Hepatocyte (in vitro differentiated cells): ENCODE measurements at regions not wholly inside any gene's neighbourhood (a gene's known extent, or its start where the extent isn't known, plus 50 kb on each side); places are given as distances from the start of the nearest gene placed in this dataset.

Source experiments
- DNase-seq: peaks from one replicate; pipeline ENCODE4 v3.0.0-alpha.2; 2016; ENCODE audit warnings: low spot score
- H2AFZ ChIP-seq: fragments of 200-600 bp; sonication (generic); 2 replicates; pipeline ENCODE4 v1.6.0; 2016; ENCODE audit warnings: antibody characterized with exemption, mild to moderate bottlenecking
- H3K27ac ChIP-seq: fragments of 200-600 bp; sonication (generic); 2 replicates; pipeline ENCODE4 v1.5.1; 2016; ENCODE audit warnings: mild to moderate bottlenecking
- H3K27me3 ChIP-seq: fragments of 200-600 bp; sonication (generic); 2 replicates; pipeline ENCODE4 v1.6.1; 2016
- H3K36me3 ChIP-seq: fragments of 200-600 bp; sonication (generic); replicated peaks from 2 replicates; pipeline ENCODE4 v1.5.1; 2016; ENCODE audit warnings: low read depth; ENCODE audit not compliant: insufficient read depth
- H3K4me1 ChIP-seq: fragments of 200-600 bp; sonication (generic); 2 replicates; pipeline ENCODE4 v1.5.1; 2016; ENCODE audit warnings: mild to moderate bottlenecking, moderate library complexity; ENCODE audit not compliant: insufficient read depth
- H3K4me2 ChIP-seq: fragments of 200-600 bp; sonication (generic); 2 replicates; pipeline ENCODE4 v1.6.0; 2016
- H3K4me3 ChIP-seq: fragments of 200-600 bp; sonication (generic); 2 replicates; pipeline ENCODE4 v1.5.1; 2016; ENCODE audit warnings: mild to moderate bottlenecking
- H3K79me2 ChIP-seq: fragments of 200-600 bp; sonication (generic); 2 replicates; pipeline ENCODE4 v1.6.0; 2017; ENCODE audit warnings: mild to moderate bottlenecking
- H3K9me2 ChIP-seq: fragments of 200-600 bp; sonication (generic); replicated peaks from 2 replicates; pipeline ENCODE4 v1.6.0; 2017; ENCODE audit warnings: mild to moderate bottlenecking; ENCODE audit not compliant: insufficient read depth
- H3K9me3 ChIP-seq: fragments of 200-600 bp; sonication (generic); 2 replicates; pipeline ENCODE4 v1.5.1; 2016; ENCODE audit warnings: low read depth, mild to moderate bottlenecking
- H4K20me1 ChIP-seq: fragments of 200-600 bp; sonication (generic); 2 replicates; pipeline ENCODE4 v1.6.0; 2016; ENCODE audit warnings: mild to moderate bottlenecking; ENCODE audit not compliant: insufficient read depth, poor library complexity, severe bottlenecking
- CTCF ChIP-seq: fragments of 200-600 bp; sonication (generic); IDR thresholded peaks from 2 replicates; pipeline ENCODE4 v1.5.1; 2016; ENCODE audit warnings: antibody characterized with exemption, mild to moderate bottlenecking; ENCODE audit not compliant: poor library complexity
- EZH2 ChIP-seq: fragments of 200-600 bp; sonication (generic); IDR thresholded peaks from 2 replicates; pipeline ENCODE4 v1.6.1; 2016; ENCODE audit warnings: antibody characterized with exemption, mild to moderate bottlenecking, borderline replicate concordance
- EZH2phosphoT487 ChIP-seq: fragments of 200-600 bp; sonication (generic); IDR thresholded peaks from one replicate; pipeline ENCODE4 v1.6.1; 2018; ENCODE audit warnings: antibody characterized with exemption, mild to moderate bottlenecking, low read depth, moderate library complexity; ENCODE audit not compliant: unreplicated experiment, severe bottlenecking
- WGBS: methylation state at CpG from one replicate; pipeline ENCODE4 v1.1.6; 2016; ENCODE audit warnings: low lambda C conversion rate; ENCODE audit errors: missing lambda C conversion rate; 5-methylcytosine and 5-hydroxymethylcytosine counted together

DNA sequence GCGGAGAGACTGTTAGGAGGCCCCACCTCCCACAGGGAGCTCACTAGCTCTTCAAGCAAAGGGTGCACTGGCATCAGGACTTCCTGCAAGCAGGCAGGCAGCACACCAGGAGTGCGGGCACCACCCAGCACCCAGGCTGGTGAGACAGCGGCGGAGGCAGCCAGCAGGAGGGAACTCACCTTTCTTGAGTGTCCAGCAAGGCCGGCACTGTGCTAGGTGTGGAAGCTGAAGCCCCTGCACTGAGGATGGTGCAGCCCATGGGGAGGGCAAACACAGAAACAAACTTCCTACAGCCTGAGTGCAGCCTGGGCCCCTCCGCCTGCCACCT, 100.7 kb upstream of the ID2 start:
- Histone ChIP-seq H4K20me1 (no peaks in the 10 kb centered on the region), H3K4me1 (peaks cover 11% of the 10 kb centered on the region), H3K9me2 (no peaks in the 10 kb centered on the region), H3K27me3 (no peaks in the 10 kb centered on the region), H3K9me3 (no peaks in the 10 kb centered on the region), H3K36me3 (no peaks in the 10 kb centered on the region), H3K79me2 (peaks cover 2% of the 10 kb centered on the region), H2AFZ (no peak overlapping the region), H3K4me3 (no peak overlapping the region), H3K4me2 (no peak overlapping the region), H3K27ac (no peak overlapping the region)
- TF ChIP-seq EZH2phosphoT487: no peak
- TF ChIP-seq CTCF: no peak
- no peak for TF ChIP-seq EZH2
- WGBS: 88% methylated on average over 6 of the region's 6 CpGs
- DNase-seq: no peak

- 83% methylated on average over 6 of the region's 6 CpGs for WGBS
- H3K4me2 ChIP-seq: no peak overlapping the region
These were observed 100.2 kb upstream of the ID2 start for GRCh38 chr2:8581601-8582041.

GRCh38 chr2:8582191-8582590, 99.7 kb upstream of the ID2 start:
- H3K79me2 ChIP-seq: peaks cover 2% of the 10 kb centered on the region
- H3K4me2 ChIP-seq: no peak overlapping the region
- peaks cover 11% of the 10 kb centered on the region for H3K4me1 ChIP-seq
- TF ChIP-seq EZH2phosphoT487: no peak
- no peak for TF ChIP-seq CTCF
- no peak for TF ChIP-seq EZH2
- no peaks in the 10 kb centered on the region for H4K20me1 ChIP-seq
- 88% methylated on average over 4 of the region's 4 CpGs for WGBS
- H3K36me3 ChIP-seq: no peaks in the 10 kb centered on the region
- no peak overlapping the region for H2AFZ ChIP-seq
- H3K27me3 ChIP-seq: no peaks in the 10 kb centered on the region
- no peak for DNase-seq
- H3K27ac ChIP-seq: no peak overlapping the region
- no peaks in the 10 kb centered on the region for H3K9me2 ChIP-seq
- H3K4me3 ChIP-seq: no peak overlapping the region
- H3K9me3 ChIP-seq: no peaks in the 10 kb centered on the region

More at GRCh38 chr2:8581601-8582041, 100.2 kb upstream of the ID2 start:
- Histone ChIP-seq H3K9me3 (no peaks in the 10 kb centered on the region), H4K20me1 (no peaks in the 10 kb centered on the region), H3K9me2 (no peaks in the 10 kb centered on the region), H2AFZ (no peak overlapping the region), H3K27ac (no peak overlapping the region), H3K4me1 (peaks cover 11% of the 10 kb centered on the region), H3K4me3 (no peak overlapping the region), H3K79me2 (peaks cover 2% of the 10 kb centered on the region), H3K36me3 (no peaks in the 10 kb centered on the region), H3K27me3 (no peaks in the 10 kb centered on the region)
- TF ChIP-seq CTCF (no peak), EZH2 (no peak), EZH2phosphoT487 (no peak)
- no peak for DNase-seq

- DNase-seq: no peak
- WGBS: 90% methylated on average over 16 of the region's 16 CpGs
- H3K4me2 ChIP-seq: peak overlapping the region; percentile 66
These were observed 99.0 kb upstream of the ID2 start for GRCh38 chr2:8582651-8583399.

More at GRCh38 chr2:8582651-8583399, 99.0 kb upstream of the ID2 start:
- no peaks in the 10 kb centered on the region for H3K9me3 ChIP-seq
- peak overlapping the region; percentile 33 for H3K27ac ChIP-seq
- H3K27me3 ChIP-seq: no peaks in the 10 kb centered on the region
- H2AFZ ChIP-seq: no peak overlapping the region
- TF ChIP-seq EZH2phosphoT487: no peak
- no peak for TF ChIP-seq CTCF
- TF ChIP-seq EZH2: no peak
- H3K4me1 ChIP-seq: peaks cover 11% of the 10 kb centered on the region
- no peaks in the 10 kb centered on the region for H3K36me3 ChIP-seq
- H3K9me2 ChIP-seq: no peaks in the 10 kb centered on the region
- no peaks in the 10 kb centered on the region for H4K20me1 ChIP-seq
- no peak overlapping the region for H3K4me3 ChIP-seq
- peaks cover 2% of the 10 kb centered on the region for H3K79me2 ChIP-seq
